Mesodermal cell (in vitro differentiated cells): ENCODE measurements at regions not wholly inside any gene's neighbourhood (a gene's known extent, or its start where the extent isn't known, plus 50 kb on each side); places are given as distances from the start of the nearest gene placed in this dataset.

ENCODE experiments used
- H3K27ac ChIP-seq: 2 replicates; pipeline ENCODE4 v1.7.0; 2013; ENCODE audit warnings: mild to moderate bottlenecking, low read depth, low read length, moderate library complexity; ENCODE audit not compliant: severe bottlenecking
- H3K36me3 ChIP-seq: 2 replicates; pipeline ENCODE4 v1.7.1; 2013; ENCODE audit warnings: mild to moderate bottlenecking, low read length, moderate library complexity; ENCODE audit not compliant: control insufficient read depth, insufficient read depth
- H3K4me1 ChIP-seq: one replicate; pipeline ENCODE4 v1.7.1; 2013; ENCODE audit warnings: mild to moderate bottlenecking, low read length; ENCODE audit not compliant: insufficient read depth, control insufficient read depth, poor library complexity, severe bottlenecking
- H3K4me3 ChIP-seq: 2 replicates; pipeline ENCODE4 v1.7.0; 2013; ENCODE audit warnings: low read length, control low read depth, mild to moderate bottlenecking; ENCODE audit not compliant: insufficient read depth, poor library complexity, severe bottlenecking; ENCODE audit errors: extremely low read depth
- H3K9me3 ChIP-seq: 2 replicates; pipeline ENCODE4 v1.7.1; 2013; ENCODE audit warnings: mild to moderate bottlenecking, low read length, moderate library complexity; ENCODE audit not compliant: control insufficient read depth
- WGBS, 2 experiments: methylation state at CpG; one replicate each; pipeline ENCODE4 v1.1.5; 2013; ENCODE audit warnings: missing lambda C conversion rate in 2 of 2; ENCODE audit not compliant: insufficient coverage in 2 of 2; 5-methylcytosine and 5-hydroxymethylcytosine counted together

DNA sequence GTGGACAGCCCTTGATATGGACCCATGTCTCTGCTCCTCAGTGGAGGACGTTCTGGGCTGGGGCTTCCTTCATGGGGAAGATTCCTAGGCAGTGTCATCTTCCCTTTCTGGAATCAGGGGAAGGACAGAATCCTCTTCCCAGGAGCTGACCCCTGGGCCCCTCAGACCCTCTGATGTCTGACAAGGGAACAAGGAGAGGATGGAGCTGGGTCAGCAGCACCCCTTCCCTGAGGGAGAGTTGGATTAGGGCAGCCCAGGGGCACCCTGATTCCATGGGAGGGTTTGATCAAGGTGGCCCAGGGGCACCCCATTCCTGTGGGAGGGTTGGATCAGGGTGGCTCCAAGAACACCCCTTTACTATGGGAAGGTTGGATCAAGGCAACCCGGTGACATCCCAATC is 86.5 kb downstream of the ACKR3 start:
- WGBS, 2 experiments: 60 to 79% methylated on average over 1 to 2 of the region's 2 CpGs
- Histone ChIP-seq H3K9me3 (no peaks in the 10 kb centered on the region), H3K36me3 (no peaks in the 10 kb centered on the region), H3K27ac (no peak overlapping the region), H3K4me3 (no peak overlapping the region), H3K4me1 (peaks cover 19% of the 10 kb centered on the region)

DNA sequence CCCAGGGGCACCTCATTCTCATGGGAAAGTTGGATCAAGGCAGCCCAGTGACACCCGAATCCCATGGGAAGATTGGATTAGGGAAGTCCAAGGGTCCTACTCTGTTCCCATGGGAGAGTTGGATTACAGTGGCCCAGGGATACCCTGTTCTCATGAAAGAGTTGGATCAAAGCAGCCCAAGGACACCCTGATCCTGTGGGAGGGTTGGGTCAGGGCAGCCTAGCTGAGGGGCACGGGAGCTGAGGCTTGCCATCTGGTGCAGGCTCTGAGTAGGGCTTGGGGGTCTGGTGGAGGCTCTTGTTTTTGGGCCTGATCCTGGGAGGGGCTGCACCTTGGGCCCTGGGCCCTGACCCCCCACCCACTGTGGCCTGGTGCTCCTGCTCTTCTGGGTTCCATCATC is 87.1 kb downstream of the ACKR3 start:
- Histone ChIP-seq H3K9me3 (no peaks in the 10 kb centered on the region), H3K4me3 (no peak overlapping the region), H3K36me3 (no peaks in the 10 kb centered on the region), H3K27ac (no peak overlapping the region), H3K4me1 (peaks cover 23% of the 10 kb centered on the region)
- 100% methylated on average over 2 of the region's 2 CpGs for WGBS, 2 experiments

DNA sequence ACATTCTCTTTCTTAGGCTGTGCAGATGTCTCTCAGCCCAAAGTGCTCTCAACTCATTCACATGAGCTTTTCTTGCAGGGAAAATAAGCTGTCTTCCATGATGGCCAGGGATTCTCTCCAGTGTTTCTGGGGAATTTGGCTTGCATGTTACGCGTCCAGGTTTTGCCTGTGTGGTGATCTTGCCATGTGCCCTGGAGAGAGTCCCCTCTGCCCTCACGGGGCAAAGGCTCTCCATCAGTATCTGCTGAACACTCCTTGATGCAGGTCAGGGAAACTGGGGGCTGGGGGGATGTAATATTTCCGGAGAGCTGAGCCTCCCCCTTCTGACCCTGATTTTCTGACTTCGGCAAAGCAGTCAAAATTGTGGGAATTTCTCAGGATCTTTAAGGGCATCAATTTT is 87.6 kb downstream of the ACKR3 start:
- H3K9me3 ChIP-seq: no peaks in the 10 kb centered on the region
- 86 to 92% methylated on average over 3 to 4 of the region's 5 CpGs for WGBS, 2 experiments
- H3K27ac ChIP-seq: no peak overlapping the region
- no peak overlapping the region for H3K4me3 ChIP-seq
- no peaks in the 10 kb centered on the region for H3K36me3 ChIP-seq
- H3K4me1 ChIP-seq: peaks cover 28% of the 10 kb centered on the region

DNA sequence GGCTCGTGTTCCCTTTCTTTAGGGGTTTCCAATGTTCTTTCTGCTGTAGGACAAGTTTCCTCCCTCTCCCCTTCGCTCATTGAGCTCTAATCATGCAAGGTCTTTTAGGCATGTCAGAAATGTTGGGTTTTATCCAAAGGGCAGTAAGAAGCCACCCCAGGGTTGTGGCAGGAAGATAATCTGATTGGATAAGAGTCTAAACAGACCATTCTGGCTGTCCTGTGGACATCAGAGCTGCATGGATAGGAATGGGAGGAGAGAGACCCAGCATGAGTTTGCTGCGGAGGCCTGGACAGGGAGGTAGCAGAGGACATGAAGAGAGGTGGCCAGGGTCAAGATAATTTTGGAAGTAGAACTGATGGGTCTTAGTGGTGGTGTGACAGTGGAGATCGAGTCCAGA is 88.2 kb downstream of the ACKR3 start:
- Histone ChIP-seq H3K9me3 (no peaks in the 10 kb centered on the region), H3K36me3 (no peaks in the 10 kb centered on the region)
- WGBS, 2 experiments: 87 to 100% methylated on average over 2 of the region's 4 CpGs

DNA sequence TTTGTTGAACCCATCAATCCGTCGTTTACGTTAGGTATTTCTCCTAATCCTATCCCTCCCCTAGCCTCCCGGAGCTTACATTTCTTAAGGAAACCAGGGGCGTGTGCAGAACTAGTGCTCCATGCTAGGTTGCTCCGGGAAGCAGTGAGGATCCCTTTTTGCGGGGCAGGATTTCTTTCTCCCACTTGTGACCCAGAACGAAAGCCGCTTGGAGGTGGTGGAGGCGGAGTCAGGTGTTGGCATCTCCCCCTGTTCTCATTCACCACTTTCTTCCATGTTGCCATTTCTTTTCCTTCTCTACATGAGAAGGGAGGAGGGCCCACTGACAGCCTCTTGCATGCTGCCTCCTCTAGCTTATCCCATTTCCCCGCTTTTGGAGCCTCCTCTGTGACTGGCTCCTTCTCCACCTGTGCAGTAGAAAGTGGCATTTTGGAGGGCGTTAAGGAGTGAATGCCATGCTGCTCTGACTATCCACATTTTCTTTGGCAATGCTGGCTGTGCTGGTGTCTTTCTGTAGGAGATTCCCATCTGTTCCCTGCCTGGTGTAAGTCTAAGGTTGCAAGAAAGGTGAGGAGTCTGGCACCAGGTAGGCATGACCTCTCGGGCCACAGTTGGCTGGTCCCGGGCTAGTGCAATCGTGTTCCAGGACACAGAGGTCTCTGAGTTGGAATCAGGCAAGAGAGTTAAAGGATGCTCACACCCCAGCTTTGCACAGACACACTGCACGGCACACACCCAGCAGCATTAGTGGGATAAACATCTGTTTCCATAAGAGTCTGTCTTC is 89.5 kb downstream of the ACKR3 start:
- H3K9me3 ChIP-seq: no peaks in the 10 kb centered on the region
- H3K4me1 ChIP-seq: peaks cover 34% of the 10 kb centered on the region
- no peak overlapping the region for H3K4me3 ChIP-seq
- WGBS, 2 experiments: 82 to 94% methylated on average over 5 to 9 of the region's 16 CpGs
- H3K27ac ChIP-seq: no peak overlapping the region
- H3K36me3 ChIP-seq: no peaks in the 10 kb centered on the region

More for the DNA sequence above, 88.2 kb downstream of the ACKR3 start:
- no peak overlapping the region for H3K27ac ChIP-seq
- no peak overlapping the region for H3K4me3 ChIP-seq
- H3K4me1 ChIP-seq: peaks cover 34% of the 10 kb centered on the region

DNA sequence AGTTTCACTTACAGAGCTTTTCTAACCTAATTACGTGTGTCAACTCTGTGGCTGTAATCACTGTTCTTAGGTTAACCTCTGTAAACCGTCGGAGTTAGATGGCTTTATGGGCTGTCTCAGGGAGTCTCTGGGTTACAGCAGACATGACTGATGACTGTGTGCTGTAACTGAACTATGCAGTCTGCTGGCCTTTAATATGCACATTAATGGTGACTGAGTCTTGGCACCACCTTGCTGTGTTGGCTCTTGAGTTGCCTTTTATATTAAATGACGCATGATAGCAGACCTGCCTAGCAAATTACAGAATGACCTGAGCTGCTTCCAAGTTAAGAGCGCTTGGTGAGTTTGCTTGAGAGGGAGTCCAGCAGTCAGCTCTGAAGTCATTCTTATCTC is 90.1 kb downstream of the ACKR3 start:
- Histone ChIP-seq H3K4me1 (peaks cover 34% of the 10 kb centered on the region), H3K36me3 (no peaks in the 10 kb centered on the region), H3K9me3 (no peaks in the 10 kb centered on the region), H3K27ac (no peak overlapping the region), H3K4me3 (no peak overlapping the region)
- WGBS, 2 experiments: 71 to 79% methylated on average over 4 to 5 of the region's 5 CpGs

DNA sequence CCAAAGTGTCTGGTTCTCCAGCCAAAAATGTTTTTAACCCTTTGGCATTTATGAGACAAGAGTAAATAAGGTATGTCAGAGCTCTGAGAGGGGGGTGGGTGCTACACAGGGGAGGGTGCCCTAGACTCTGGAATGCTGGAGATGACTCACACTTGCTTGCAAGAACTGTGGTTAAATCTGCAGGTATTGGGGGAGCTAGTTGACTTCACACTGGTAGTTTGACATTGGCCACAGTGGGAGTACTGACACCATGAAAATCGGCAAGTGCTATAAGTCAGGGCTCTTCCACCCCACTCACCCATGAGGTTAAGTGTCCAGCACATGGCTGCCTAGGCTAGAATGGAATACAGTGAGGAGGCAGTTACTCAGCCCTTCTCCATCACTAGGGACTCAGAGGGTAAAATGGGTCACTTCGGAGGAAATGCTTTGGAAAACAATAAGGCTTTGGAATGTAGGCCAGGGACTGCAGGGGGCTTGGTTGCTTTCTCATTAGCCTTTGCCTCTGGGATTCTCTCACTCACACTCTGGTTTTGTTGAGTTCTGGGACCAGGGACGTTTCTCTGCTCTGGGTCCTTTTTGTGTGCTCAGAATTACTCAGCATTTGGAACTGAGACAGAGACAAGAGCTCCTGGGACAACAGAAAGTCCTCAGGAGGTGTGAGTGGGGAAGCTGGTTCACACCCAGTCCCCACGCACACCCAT is 91.6 kb downstream of the ACKR3 start:
- Histone ChIP-seq H3K36me3 (no peaks in the 10 kb centered on the region), H3K4me3 (no peak overlapping the region), H3K4me1 (peaks cover 34% of the 10 kb centered on the region), H3K9me3 (peaks cover 2% of the 10 kb centered on the region), H3K27ac (peak overlapping the region; percentile 81)
- 17 to 29% methylated on average over 2 to 4 of the region's 4 CpGs for WGBS, 2 experiments

DNA sequence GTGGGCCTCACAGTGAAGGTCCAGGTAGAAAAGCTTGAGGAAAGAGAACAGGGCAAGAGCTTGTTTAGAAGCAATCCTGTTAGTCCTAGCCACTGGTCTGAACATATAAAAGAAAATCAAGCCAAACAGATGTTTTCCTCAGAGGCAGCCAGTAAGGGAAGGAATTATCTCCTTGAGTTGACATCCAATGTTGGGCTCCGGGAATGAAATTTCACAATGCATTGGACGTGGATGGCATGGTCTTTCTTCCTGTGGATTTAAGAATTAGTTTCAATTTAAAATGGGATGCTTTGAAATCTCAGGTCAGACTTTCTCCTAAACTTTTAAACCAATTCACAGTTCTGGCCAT is 92.1 kb downstream of the ACKR3 start:
- 60 to 100% methylated on average over 1 of the region's 2 CpGs for WGBS, 2 experiments
- peak overlapping the region; percentile 81 for H3K27ac ChIP-seq

DNA sequence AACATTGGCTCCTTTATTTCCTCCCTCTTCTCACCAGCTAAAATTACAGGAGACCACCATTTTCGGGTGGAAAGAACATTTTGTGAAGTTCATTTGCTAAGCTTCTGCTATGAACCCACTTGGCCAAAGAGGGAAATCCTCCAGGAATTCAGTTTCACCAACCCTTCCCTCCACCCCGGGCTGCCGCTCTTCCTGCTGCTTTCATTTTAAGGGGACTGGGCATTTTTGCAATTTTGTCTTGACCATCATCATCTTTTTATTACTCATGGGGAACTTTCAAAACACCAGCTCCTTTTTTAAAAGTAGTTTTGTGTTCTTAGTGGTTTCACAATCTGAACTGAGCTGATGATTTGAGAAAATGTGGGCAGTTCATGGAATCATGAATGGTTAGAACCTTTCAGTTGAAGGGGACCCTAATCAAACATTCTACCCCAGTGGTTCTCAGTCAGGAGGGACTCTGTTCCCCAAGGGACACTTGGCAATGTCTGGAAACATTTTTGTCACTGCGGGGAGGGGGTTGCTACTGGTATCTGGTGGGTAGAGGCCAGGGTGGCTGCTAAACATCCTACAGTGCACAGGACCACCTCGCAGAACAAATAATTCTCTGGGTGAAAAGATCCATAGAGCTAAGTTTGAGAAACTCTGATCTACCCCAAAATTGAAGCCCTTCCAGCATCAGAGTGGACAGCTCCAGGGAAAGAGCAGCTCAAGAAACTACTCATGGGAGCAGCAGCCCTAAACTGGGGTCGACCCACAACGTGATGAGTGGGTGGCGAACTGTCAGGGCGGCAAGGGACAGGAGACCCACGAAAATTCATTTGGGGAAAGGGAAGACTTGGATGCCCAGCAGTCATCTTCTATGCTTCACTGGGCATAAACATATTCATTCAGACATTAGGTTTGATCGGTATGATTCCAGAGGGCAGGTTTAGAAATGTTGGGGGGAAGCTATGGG is 92.9 kb downstream of the ACKR3 start:
- WGBS, 2 experiments: 73 to 87% methylated on average over 6 to 8 of the region's 11 CpGs
- no peaks in the 10 kb centered on the region for H3K36me3 ChIP-seq
- H3K4me1 ChIP-seq: peaks cover 34% of the 10 kb centered on the region
- no peak overlapping the region for H3K27ac ChIP-seq
- H3K9me3 ChIP-seq: peaks cover 6% of the 10 kb centered on the region
- no peak overlapping the region for H3K4me3 ChIP-seq

More for the DNA sequence above, 92.1 kb downstream of the ACKR3 start:
- peaks cover 34% of the 10 kb centered on the region for H3K4me1 ChIP-seq
- H3K4me3 ChIP-seq: no peak overlapping the region
- H3K9me3 ChIP-seq: peaks cover 6% of the 10 kb centered on the region
- H3K36me3 ChIP-seq: no peaks in the 10 kb centered on the region

DNA sequence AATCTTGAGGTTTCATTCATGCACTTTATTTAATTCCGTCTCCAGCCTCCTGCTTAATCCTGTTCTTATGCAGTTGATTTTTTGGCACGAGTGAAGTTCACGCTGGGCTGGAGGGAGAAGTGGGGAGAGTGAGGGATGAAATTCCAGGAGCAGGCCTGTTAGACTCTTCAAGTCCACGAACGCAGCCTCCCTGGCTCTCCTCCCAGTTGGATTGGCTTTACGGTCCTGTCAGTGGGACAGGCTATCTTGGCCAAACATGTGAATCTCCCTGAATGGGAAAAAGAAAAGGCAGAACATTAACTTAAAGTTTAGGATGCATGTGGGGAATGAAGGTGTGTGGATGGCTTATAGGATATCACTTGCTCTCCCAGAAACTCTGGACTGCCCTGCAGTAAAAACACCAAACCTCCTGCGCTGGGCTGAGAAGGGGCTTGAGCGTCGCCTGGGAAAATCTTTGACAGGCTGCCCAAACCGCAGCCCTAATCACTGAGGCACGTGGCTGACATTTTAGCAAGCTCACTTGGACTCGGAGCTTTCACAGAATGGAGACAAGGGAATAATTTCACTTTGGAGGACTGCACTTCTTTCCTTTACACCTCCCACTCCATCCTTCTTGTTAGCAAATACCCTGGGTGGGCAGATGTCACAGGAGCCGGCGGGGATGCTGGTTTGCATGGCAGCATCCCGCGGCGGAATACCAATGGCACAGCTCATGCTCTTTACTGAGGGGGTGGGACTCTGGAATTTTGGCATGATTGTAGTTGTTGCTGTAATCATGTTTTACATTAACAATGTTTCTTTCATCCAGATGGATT is 93.9 kb downstream of the ACKR3 start:
- Histone ChIP-seq H3K9me3 (peaks cover 6% of the 10 kb centered on the region), H3K4me1 (peaks cover 34% of the 10 kb centered on the region), H3K4me3 (no peak overlapping the region), H3K36me3 (no peaks in the 10 kb centered on the region), H3K27ac (no peak overlapping the region)
- WGBS, 2 experiments: 93 to 95% methylated on average over 9 of the region's 17 CpGs
